HCT116 (cell line): ENCODE measurements at regions not wholly inside any gene's neighbourhood (a gene's known extent, or its start where the extent isn't known, plus 50 kb on each side); places are given as distances from the start of the nearest gene placed in this dataset.

Experiments used
- ATAC-seq: fragments of 200-7000 bp; cut with Tn5 transposase; 2 replicates; pipeline ENCODE4 v1.9.1; 2020; ENCODE audit warnings: mild to moderate bottlenecking, moderate library complexity
- BruUV-seq: library from RNA; stranded (reverse); fragments of 400-500 nt; replicated peaks from 2 replicates; lab custom pipeline; 2021; lab: Mats Ljungman, UMichigan
- CTCF ChIA-PET: fragments of 300-600 bp; sonication (Branson Sonifier 250); formaldehyde crosslinking; loops from one replicate; lab custom pipeline; 2021; ENCODE audit warnings: antibody characterized with exemption; lab: Charles Lee
- POLR2A ChIA-PET: fragments of 300-600, 350-600 bp; sonication (Branson Sonifier 250); formaldehyde crosslinking; loops from one replicate; lab custom pipeline; 2021; ENCODE audit warnings: antibody characterized with exemption; lab: Charles Lee
- RAD21 ChIA-PET, 2 experiments: fragments of 300-600 bp; sonication (Branson Sonifier 250); formaldehyde crosslinking; loops; one replicate each; lab custom pipeline; 2023; ENCODE audit warnings: low total read pairs in 2 of 2; ENCODE audit not compliant: uncharacterized antibody in 2 of 2, unreplicated experiment in 2 of 2, low non-redundant PET in 1 of 2; lab: Charles Lee
- DNase-seq: peaks from one replicate; pipeline ENCODE4 v3.0.0-alpha.2; 2010; ENCODE audit warnings: low read depth, low spot score
- H2AFZ ChIP-seq: fragments of 200-600 bp; shearing (Covaris generic), sonication (generic); 2 replicates; pipeline ENCODE4 v1.6.1; 2017; ENCODE audit warnings: low read depth, mixed run types, mixed read lengths, antibody characterized with exemption, low read length; ENCODE audit not compliant: poor library complexity, severe bottlenecking
- H3K27ac ChIP-seq: 2 replicates; pipeline ENCODE4 v1.5.1; 2012; ENCODE audit warnings: low read depth, low read length
- H3K27me3 ChIP-seq: fragments of 200-600 bp; sonication (generic); 2 replicates; pipeline ENCODE4 v1.6.1; 2016; ENCODE audit warnings: mixed run types, low read length, mixed read lengths; ENCODE audit not compliant: insufficient read depth
- H3K36me3 ChIP-seq, 2 experiments: fragments of 200-500 bp in 1 of 2; fragments of 200-600 bp in 1 of 2; sonication (Bioruptor generic) in 1 of 2; sonication (generic) in 1 of 2; 2 replicates each; pipeline versions ENCODE4 v1.5.1 to v1.6.1; 2014 to 2016; ENCODE audit warnings: low read length in 2 of 2, inconsistent platforms in 1 of 2, mixed read lengths in 1 of 2, mixed run types in 1 of 2; ENCODE audit not compliant: insufficient read depth in 2 of 2, control insufficient read depth in 1 of 2
- H3K4me1 ChIP-seq, 2 experiments: fragments of 200-600 bp in 1 of 2; sonication (generic) in 1 of 2; 2 replicates each; pipeline versions ENCODE4 v1.5.1 to v1.6.1; 2012 to 2017; ENCODE audit warnings: low read length in 2 of 2, inconsistent platforms in 1 of 2, mild to moderate bottlenecking in 1 of 2, mixed read lengths in 1 of 2, mixed run types in 1 of 2, moderate library complexity in 1 of 2; ENCODE audit not compliant: insufficient read depth in 2 of 2, control insufficient read depth in 1 of 2
- H3K4me2 ChIP-seq: fragments of 200-600 bp; sonication (generic); 2 replicates; pipeline ENCODE4 v1.6.1; 2017; ENCODE audit warnings: mixed run types, low read length, mixed read lengths
- H3K4me3 ChIP-seq, 2 experiments: fragments of 200-600 bp in 1 of 2; sonication (generic) in 1 of 2; replicated peaks in 1 of 2; 2 replicates each; pipeline ENCODE4 v1.5.1; 2011 to 2016; ENCODE audit warnings: low read length in 2 of 2, control low read depth in 1 of 2, low read depth in 1 of 2, mild to moderate bottlenecking in 1 of 2, mixed read lengths in 1 of 2, mixed run types in 1 of 2
- H3K79me2 ChIP-seq: fragments of 200-600 bp; sonication (generic); 2 replicates; pipeline ENCODE4 v1.6.1; 2017; ENCODE audit warnings: mild to moderate bottlenecking, mixed run types, low read length, moderate library complexity, mixed read lengths; ENCODE audit not compliant: insufficient read depth
- H3K9ac ChIP-seq: fragments of 200-600 bp; sonication (generic); 2 replicates; pipeline ENCODE4 v1.6.1; 2016; ENCODE audit warnings: low read length, mixed read lengths
- H3K9me2 ChIP-seq: fragments of 200-600 bp; sonication (generic), shearing (Covaris generic); 2 replicates; pipeline ENCODE4 v1.6.1; 2017; ENCODE audit warnings: mixed run types, mild to moderate bottlenecking, moderate library complexity; ENCODE audit not compliant: insufficient read depth
- H3K9me3 ChIP-seq, 2 experiments: fragments of 200-500 bp in 1 of 2; fragments of 200-600 bp in 1 of 2; sonication (Bioruptor generic) in 1 of 2; sonication (generic) in 1 of 2; 2 replicates each; pipeline ENCODE4 v1.6.1; 2014 to 2017; ENCODE audit warnings: low read length in 2 of 2, mixed read lengths in 2 of 2, inconsistent platforms in 1 of 2, low read depth in 1 of 2, mild to moderate bottlenecking in 1 of 2, mixed run types in 1 of 2, moderate library complexity in 1 of 2; ENCODE audit not compliant: control insufficient read depth in 1 of 2, insufficient read depth in 1 of 2
- H4K20me1 ChIP-seq: fragments of 200-600 bp; sonication (generic), shearing (Covaris generic); 2 replicates; pipeline ENCODE4 v1.6.1; 2017; ENCODE audit warnings: mixed run types, mild to moderate bottlenecking, moderate library complexity; ENCODE audit not compliant: insufficient read depth
- CBX3 ChIP-seq: IDR thresholded peaks from 2 replicates; pipeline ENCODE4 v1.6.1; 2012; ENCODE audit warnings: low read depth
- CEBPB ChIP-seq: IDR thresholded peaks from 2 replicates; pipeline ENCODE4 v1.6.1; 2012; ENCODE audit warnings: low read depth
- CTCF ChIP-seq, 3 experiments: fragments of 200-600 bp in 1 of 3; sonication (generic) in 1 of 3; IDR thresholded peaks in 2 of 3; conservative IDR thresholded peaks in 1 of 3; 2 replicates each; pipeline ENCODE4 v1.5.1; 2012 to 2017; ENCODE audit warnings: low read depth in 2 of 3, low read length in 2 of 3, antibody characterized with exemption in 1 of 3, borderline replicate concordance in 1 of 3, control low read depth in 1 of 3, mild to moderate bottlenecking in 1 of 3, mixed read lengths in 1 of 3, mixed run types in 1 of 3, moderate library complexity in 1 of 3; ENCODE audit not compliant: insufficient read depth in 1 of 3
- EGR1 ChIP-seq: IDR thresholded peaks from 2 replicates; pipeline ENCODE4 v1.6.1; 2012; ENCODE audit warnings: low read depth
- ELF1 ChIP-seq: IDR thresholded peaks from 2 replicates; pipeline ENCODE4 v1.6.1; 2012; ENCODE audit warnings: low read depth, borderline replicate concordance
- EZH2 ChIP-seq: fragments of 200-600 bp; sonication (generic); IDR thresholded peaks from 2 replicates; pipeline ENCODE4 v1.6.1; 2017; ENCODE audit warnings: antibody characterized with exemption, mixed run types
- EZH2phosphoT487 ChIP-seq: fragments of 200-600 bp; IDR thresholded peaks from 2 replicates; pipeline ENCODE4 v1.6.1; 2018; ENCODE audit warnings: antibody characterized with exemption, borderline replicate concordance
- FOSL1 ChIP-seq: IDR thresholded peaks from 2 replicates; pipeline ENCODE4 v1.6.1; 2012; ENCODE audit warnings: low read depth
- SIN3A ChIP-seq: IDR thresholded peaks from 2 replicates; pipeline ENCODE4 v1.6.1; 2012; ENCODE audit warnings: low read depth
- SRF ChIP-seq: IDR thresholded peaks from 2 replicates; pipeline ENCODE4 v1.6.1; 2012; ENCODE audit warnings: low read depth
- TCF7L2 ChIP-seq: IDR thresholded peaks from 2 replicates; pipeline ENCODE4 v1.7.0; 2011; ENCODE audit warnings: borderline replicate concordance, inconsistent platforms; ENCODE audit not compliant: insufficient read depth, insufficient read length; ENCODE audit errors: extremely low read depth
- YY1 ChIP-seq: IDR thresholded peaks from 2 replicates; pipeline ENCODE4 v1.6.1; 2011; ENCODE audit warnings: low read length, low read depth, moderate library complexity, mild to moderate bottlenecking; ENCODE audit not compliant: insufficient replicate concordance; ENCODE audit errors: extremely low read depth
- ZFX ChIP-seq: fragments of 450-650 bp; IDR thresholded peaks from 2 replicates; pipeline ENCODE4 v1.6.1; 2017
- ZNF274 ChIP-seq: fragments of 200-500 bp; sonication (Bioruptor generic); IDR thresholded peaks from 2 replicates; pipeline ENCODE4 v1.6.1; 2014; ENCODE audit warnings: mild to moderate bottlenecking, low read depth, low read length, inconsistent platforms
- intact Hi-C: fragments of 100-400 bp; cut with micrococcal nuclease; formaldehyde crosslinking; loops from 2 replicates; pipeline ENCODE4 v1.10.0; 2022
- TF ChIP-seq, protein P1 (sequence below): IDR thresholded peaks from 2 replicates; pipeline ENCODE4 v1.6.1; 2012

DNA sequence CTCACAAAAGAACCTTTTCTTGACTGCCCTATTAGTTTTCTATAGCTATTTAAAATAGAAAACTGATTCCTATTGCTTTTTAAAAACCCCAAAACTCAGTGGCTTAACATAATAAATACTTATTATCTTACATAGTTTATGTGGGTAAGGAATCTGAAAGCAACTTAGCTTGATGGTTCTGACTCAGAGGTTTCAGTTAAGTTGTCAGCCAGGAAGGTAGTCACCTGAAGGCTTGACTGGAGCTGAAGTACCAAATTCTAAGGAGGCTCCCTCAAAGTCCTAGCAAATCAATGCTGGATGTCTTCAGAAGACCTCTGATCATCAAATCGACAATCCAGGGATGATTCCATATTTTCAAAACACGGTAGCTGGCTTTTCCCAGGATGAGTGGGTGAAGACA, 546.6 kb upstream of the CDH2 start:
- Histone ChIP-seq H3K4me1 (no peaks in the 10 kb centered on the region), H2AFZ (no peak overlapping the region), H3K4me2 (no peak overlapping the region), H3K27me3 (no peaks in the 10 kb centered on the region), H3K9me3 (peaks cover 0 to 9% of the 10 kb centered on the region in 2 experiments; a peak in 2 of 4 replicates), H3K36me3 (no peaks in the 10 kb centered on the region), H3K79me2 (no peaks in the 10 kb centered on the region), H3K9ac (no peak overlapping the region), H3K4me3 (no peak overlapping the region), H3K27ac (no peak overlapping the region), H4K20me1 (no peaks in the 10 kb centered on the region), H3K9me2 (no peaks in the 10 kb centered on the region)
- ChIA-PET CTCF (no interaction called here), POLR2A (no interaction called here), RAD21 (no interaction called here)
- intact Hi-C loops = no loop called here
- no TSS peak for BruUV-seq
- no peak for ATAC-seq
- DNase-seq = no peak
- TF ChIP-seq ZNF274 = no peak
- TF ChIP-seq CTCF (IDR thresholded peaks at IDR 0.05 in 2 of 3, conservative IDR thresholded peaks at IDR 0.05 in 1 of 3; ENCODE audit: borderline replicate concordance in 1 of 3, insufficient read depth in 1 of 3, low read depth in 2 of 3, low read length in 2 of 3) = no peak
- no peak for TF ChIP-seq SRF
- no peak for TF ChIP-seq EZH2phosphoT487
- no peak for TF ChIP-seq CEBPB
- TF ChIP-seq ELF1 = no peak
- no peak for TF ChIP-seq ZFX
- TF ChIP-seq CBX3 = no peak
- no peak for TF ChIP-seq EGR1
- no peak for TF ChIP-seq SIN3A
- TF ChIP-seq, protein P1, sequence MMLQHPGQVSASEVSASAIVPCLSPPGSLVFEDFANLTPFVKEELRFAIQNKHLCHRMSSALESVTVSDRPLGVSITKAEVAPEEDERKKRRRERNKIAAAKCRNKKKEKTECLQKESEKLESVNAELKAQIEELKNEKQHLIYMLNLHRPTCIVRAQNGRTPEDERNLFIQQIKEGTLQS = no peak
- TF ChIP-seq TCF7L2 = no peak
- no peak for TF ChIP-seq FOSL1
- TF ChIP-seq EZH2 = no peak
- TF ChIP-seq YY1 = no peak
